Keratinocyte (primary cell): ENCODE measurements at regions not wholly inside any gene's neighbourhood (a gene's known extent, or its start where the extent isn't known, plus 50 kb on each side); places are given as distances from the start of the nearest gene placed in this dataset.

Source experiments
- EZH2 ChIP-seq: IDR thresholded peaks from one replicate; pipeline ENCODE4 v1.6.1; 2012; ENCODE audit warnings: inconsistent platforms, mild to moderate bottlenecking, low read length, moderate library complexity
- TF ChIP-seq, protein P1 (sequence below), 3 experiments: IDR thresholded peaks in 1 of 3; conservative IDR thresholded peaks in 1 of 3; optimal IDR thresholded peaks in 1 of 3; 2 replicates in 2 of 3; 3 replicates in 1 of 3; pipeline versions ENCODE3 to v1.5.1; 2011; ENCODE audit warnings: low read length in 3 of 3, mild to moderate bottlenecking in 3 of 3, moderate library complexity in 2 of 3, control low read depth in 1 of 3, inconsistent platforms in 1 of 3; ENCODE audit not compliant: insufficient read depth in 2 of 3; ENCODE audit errors: extremely low read depth in 1 of 3

GRCh38 chr4:157934151-157934550 is 238.7 kb downstream of the GASK1B start:
- TF ChIP-seq, protein P1, sequence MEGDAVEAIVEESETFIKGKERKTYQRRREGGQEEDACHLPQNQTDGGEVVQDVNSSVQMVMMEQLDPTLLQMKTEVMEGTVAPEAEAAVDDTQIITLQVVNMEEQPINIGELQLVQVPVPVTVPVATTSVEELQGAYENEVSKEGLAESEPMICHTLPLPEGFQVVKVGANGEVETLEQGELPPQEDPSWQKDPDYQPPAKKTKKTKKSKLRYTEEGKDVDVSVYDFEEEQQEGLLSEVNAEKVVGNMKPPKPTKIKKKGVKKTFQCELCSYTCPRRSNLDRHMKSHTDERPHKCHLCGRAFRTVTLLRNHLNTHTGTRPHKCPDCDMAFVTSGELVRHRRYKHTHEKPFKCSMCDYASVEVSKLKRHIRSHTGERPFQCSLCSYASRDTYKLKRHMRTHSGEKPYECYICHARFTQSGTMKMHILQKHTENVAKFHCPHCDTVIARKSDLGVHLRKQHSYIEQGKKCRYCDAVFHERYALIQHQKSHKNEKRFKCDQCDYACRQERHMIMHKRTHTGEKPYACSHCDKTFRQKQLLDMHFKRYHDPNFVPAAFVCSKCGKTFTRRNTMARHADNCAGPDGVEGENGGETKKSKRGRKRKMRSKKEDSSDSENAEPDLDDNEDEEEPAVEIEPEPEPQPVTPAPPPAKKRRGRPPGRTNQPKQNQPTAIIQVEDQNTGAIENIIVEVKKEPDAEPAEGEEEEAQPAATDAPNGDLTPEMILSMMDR (optimal IDR thresholded peaks at IDR 0.05 in 1 of 3, IDR thresholded peaks at IDR 0.05 in 1 of 3, conservative IDR thresholded peaks at IDR 0.05 in 1 of 3; ENCODE audit: extremely low read depth in 1 of 3, insufficient read depth in 2 of 3, low read length in 3 of 3), result no peak
- no peak for TF ChIP-seq EZH2
